PC-3 (cell line): ENCODE measurements at regions not wholly inside any gene's neighbourhood (a gene's known extent, or its start where the extent isn't known, plus 50 kb on each side); places are given as distances from the start of the nearest gene placed in this dataset.
A peak's percentile ranks its signal among the peaks of the same experiment; 100 is the strongest.

ENCODE experiments used
- ATAC-seq: fragments of 200-7000 bp; cut with Tn5 transposase; 2 replicates; pipeline ENCODE4 v1.9.1; 2020; ENCODE audit warnings: mild to moderate bottlenecking, moderate library complexity
- BruUV-seq: library from RNA; stranded (reverse); fragments of 400-500 nt; replicated peaks from 2 replicates; lab custom pipeline; 2021; lab: Mats Ljungman, UMichigan
- CTCF ChIA-PET: fragments of 300-600 bp; sonication (Branson Sonifier 250); formaldehyde crosslinking; loops from one replicate; lab custom pipeline; 2022; ENCODE audit warnings: antibody characterized with exemption; lab: Charles Lee
- POLR2A ChIA-PET: fragments of 300-600 bp; sonication (Branson Sonifier 250); formaldehyde crosslinking; loops from one replicate; lab custom pipeline; 2022; ENCODE audit warnings: antibody characterized with exemption; ENCODE audit not compliant: unreplicated experiment; lab: Charles Lee
- DNase-seq: peaks from one replicate; pipeline ENCODE4 v3.0.0-alpha.2; 2015
- H2AFZ ChIP-seq: fragments of 300-600 bp; sonication (generic); 2 replicates; pipeline ENCODE4 v1.6.0; 2016; ENCODE audit warnings: antibody characterized with exemption, low read length
- H3F3A ChIP-seq: fragments of 300-600 bp; sonication (generic); one replicate; pipeline ENCODE4 v1.6.0; 2017; ENCODE audit warnings: antibody characterized with exemption, low read length, control low read depth, mild to moderate bottlenecking; ENCODE audit not compliant: unreplicated experiment
- H3K27ac ChIP-seq: fragments of 300-600 bp; sonication (generic); 2 replicates; pipeline ENCODE4 v1.5.1; 2016; ENCODE audit warnings: mild to moderate bottlenecking, low read length
- H3K27me3 ChIP-seq: fragments of 300-600 bp; sonication (generic); 2 replicates; pipeline ENCODE4 v1.6.1; 2016; ENCODE audit warnings: low read length, mixed read lengths
- H3K36me3 ChIP-seq: fragments of 300-600 bp; sonication (generic); 2 replicates; pipeline ENCODE4 v1.6.1; 2016; ENCODE audit warnings: low read depth, mixed run types, low read length, mixed read lengths
- H3K4me1 ChIP-seq: fragments of 300-600 bp; sonication (generic); 2 replicates; pipeline ENCODE4 v1.5.1; 2016; ENCODE audit warnings: low read length; ENCODE audit not compliant: insufficient read depth
- H3K4me2 ChIP-seq: fragments of 300-600 bp; sonication (generic); 2 replicates; pipeline ENCODE4 v1.6.0; 2016; ENCODE audit warnings: low read length
- H3K4me3 ChIP-seq: fragments of 300-600 bp; sonication (generic); 2 replicates; pipeline ENCODE4 v1.5.1; 2016; ENCODE audit warnings: mild to moderate bottlenecking, low read length, mixed read lengths
- H3K79me2 ChIP-seq: fragments of 300-600 bp; sonication (generic); 2 replicates; pipeline ENCODE4 v1.6.1; 2017; ENCODE audit warnings: low read length, mixed read lengths
- H3K9ac ChIP-seq: fragments of 300-600 bp; sonication (generic); 2 replicates; pipeline ENCODE4 v1.6.0; 2016; ENCODE audit warnings: mild to moderate bottlenecking, low read length
- H3K9me2 ChIP-seq: fragments of 300-600 bp; sonication (generic); replicated peaks from 2 replicates; pipeline ENCODE4 v1.6.1; 2016; ENCODE audit warnings: mixed run types, low read length, mixed read lengths
- H3K9me3 ChIP-seq: fragments of 300-600 bp; sonication (generic); 2 replicates; pipeline ENCODE4 v1.6.1; 2016; ENCODE audit warnings: low read length, mixed read lengths
- H4K20me1 ChIP-seq: fragments of 300-600 bp; sonication (generic); 2 replicates; pipeline ENCODE4 v1.6.1; 2016; ENCODE audit warnings: low read length, mixed read lengths
- EZH2 ChIP-seq: fragments of 300-600 bp; sonication (generic); IDR thresholded peaks from one replicate; pipeline ENCODE4 v1.6.1; 2017; ENCODE audit warnings: antibody characterized with exemption, mild to moderate bottlenecking, low read length; ENCODE audit not compliant: unreplicated experiment
- EZH2phosphoT487 ChIP-seq: fragments of 300-600 bp; sonication (generic); IDR thresholded peaks from 2 replicates; pipeline ENCODE4 v1.6.1; 2018; ENCODE audit warnings: mild to moderate bottlenecking, antibody characterized with exemption, low read length, borderline replicate concordance
- intact Hi-C: fragments of 100-400 bp; cut with micrococcal nuclease; formaldehyde crosslinking; loops from 2 replicates; pipeline ENCODE4 v1.9.0; 2023
- TF ChIP-seq, protein P1 (sequence below): fragments of 300-600 bp; sonication (generic); conservative IDR thresholded peaks from 2 replicates; pipeline ENCODE4 v1.5.1; 2017; ENCODE audit warnings: antibody characterized with exemption, low read depth, mild to moderate bottlenecking, low read length

DNA sequence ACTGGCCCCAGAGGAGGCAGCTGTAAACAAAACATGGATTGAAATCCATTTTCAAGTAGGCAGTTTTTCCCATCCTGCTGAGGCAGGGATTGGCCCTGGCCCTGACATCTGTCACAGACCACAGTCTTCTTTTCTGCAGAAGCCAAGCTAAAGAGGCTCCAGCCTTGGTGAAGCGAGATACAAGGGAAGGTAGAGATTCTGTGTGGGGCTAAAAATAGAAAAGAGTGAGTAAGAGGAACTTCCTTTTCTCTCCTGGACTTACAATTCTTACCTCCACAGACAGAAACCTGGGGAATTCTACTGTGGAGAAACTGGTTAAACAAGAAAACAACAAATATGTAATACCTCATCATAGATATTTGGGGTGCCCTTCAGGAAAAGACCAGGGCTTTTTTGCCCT, 624.8 kb upstream of the FZD8 start:
- peak; percentile 73 for ATAC-seq
- peak overlapping the region; percentile 26 for H3K27ac ChIP-seq
- CTCF ChIA-PET: no interaction called here
- peak overlapping the region; percentile 56 for H2AFZ ChIP-seq
- TF ChIP-seq EZH2 (no peak), EZH2phosphoT487 (no peak)
- TF ChIP-seq, protein P1, sequence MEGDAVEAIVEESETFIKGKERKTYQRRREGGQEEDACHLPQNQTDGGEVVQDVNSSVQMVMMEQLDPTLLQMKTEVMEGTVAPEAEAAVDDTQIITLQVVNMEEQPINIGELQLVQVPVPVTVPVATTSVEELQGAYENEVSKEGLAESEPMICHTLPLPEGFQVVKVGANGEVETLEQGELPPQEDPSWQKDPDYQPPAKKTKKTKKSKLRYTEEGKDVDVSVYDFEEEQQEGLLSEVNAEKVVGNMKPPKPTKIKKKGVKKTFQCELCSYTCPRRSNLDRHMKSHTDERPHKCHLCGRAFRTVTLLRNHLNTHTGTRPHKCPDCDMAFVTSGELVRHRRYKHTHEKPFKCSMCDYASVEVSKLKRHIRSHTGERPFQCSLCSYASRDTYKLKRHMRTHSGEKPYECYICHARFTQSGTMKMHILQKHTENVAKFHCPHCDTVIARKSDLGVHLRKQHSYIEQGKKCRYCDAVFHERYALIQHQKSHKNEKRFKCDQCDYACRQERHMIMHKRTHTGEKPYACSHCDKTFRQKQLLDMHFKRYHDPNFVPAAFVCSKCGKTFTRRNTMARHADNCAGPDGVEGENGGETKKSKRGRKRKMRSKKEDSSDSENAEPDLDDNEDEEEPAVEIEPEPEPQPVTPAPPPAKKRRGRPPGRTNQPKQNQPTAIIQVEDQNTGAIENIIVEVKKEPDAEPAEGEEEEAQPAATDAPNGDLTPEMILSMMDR: no peak
- no peaks in the 10 kb centered on the region for H3K79me2 ChIP-seq
- peak; percentile 90 for DNase-seq
- no peaks in the 10 kb centered on the region for H3K9me2 ChIP-seq
- no peaks in the 10 kb centered on the region for H3K27me3 ChIP-seq
- no peaks in the 10 kb centered on the region for H3K9me3 ChIP-seq
- no peak overlapping the region for H3K4me3 ChIP-seq
- no peaks in the 10 kb centered on the region for H3F3A ChIP-seq
- peak overlapping the region; percentile 34 for H3K4me2 ChIP-seq
- H4K20me1 ChIP-seq: no peaks in the 10 kb centered on the region
- no peak overlapping the region for H3K9ac ChIP-seq
- POLR2A ChIA-PET: no interaction called here
- intact Hi-C loops: no loop called here
- no TSS peak for BruUV-seq
- H3K4me1 ChIP-seq: peaks cover 17% of the 10 kb centered on the region
- H3K36me3 ChIP-seq: no peaks in the 10 kb centered on the region

DNA sequence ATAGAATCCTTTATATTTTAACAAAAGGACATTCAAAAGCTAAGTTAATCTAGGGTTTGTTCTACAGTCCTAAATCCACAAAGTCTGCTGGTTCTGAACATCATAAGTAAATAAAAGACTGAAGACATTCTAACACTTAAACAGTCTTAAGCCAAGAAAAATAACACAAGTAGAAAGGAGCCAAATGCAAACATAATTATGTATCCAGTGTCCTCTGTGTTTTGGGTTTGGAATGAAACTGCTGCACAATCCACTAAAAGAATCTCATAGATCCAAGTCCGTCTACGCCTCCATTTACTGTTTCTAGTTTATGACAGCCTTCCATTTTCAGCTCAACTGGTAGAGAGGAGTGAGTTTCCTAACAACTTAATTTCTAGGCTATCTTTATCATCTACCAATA, 623.6 kb upstream of the FZD8 start:
- Histone ChIP-seq H3K27me3 (no peaks in the 10 kb centered on the region), H4K20me1 (no peaks in the 10 kb centered on the region), H3K4me2 (no peak overlapping the region), H3K4me1 (peaks cover 15% of the 10 kb centered on the region), H3K36me3 (no peaks in the 10 kb centered on the region), H3K27ac (no peak overlapping the region), H3K9ac (no peak overlapping the region), H3K4me3 (no peak overlapping the region), H3F3A (no peaks in the 10 kb centered on the region), H3K9me2 (no peaks in the 10 kb centered on the region), H3K9me3 (no peaks in the 10 kb centered on the region), H3K79me2 (no peaks in the 10 kb centered on the region), H2AFZ (no peak overlapping the region)
- POLR2A ChIA-PET: interaction anchor here (0.7 kb wide), 1 partner anchor 484 kb away, joined by 4 read pairs; no protein-coding TSS in a partner anchor
- intact Hi-C loops: no loop called here
- CTCF ChIA-PET: no interaction called here
- no TSS peak for BruUV-seq
- no peak for TF ChIP-seq EZH2
- no peak for TF ChIP-seq EZH2phosphoT487
- TF ChIP-seq, protein P1: no peak
- ATAC-seq (no peak), DNase-seq (no peak)

DNA sequence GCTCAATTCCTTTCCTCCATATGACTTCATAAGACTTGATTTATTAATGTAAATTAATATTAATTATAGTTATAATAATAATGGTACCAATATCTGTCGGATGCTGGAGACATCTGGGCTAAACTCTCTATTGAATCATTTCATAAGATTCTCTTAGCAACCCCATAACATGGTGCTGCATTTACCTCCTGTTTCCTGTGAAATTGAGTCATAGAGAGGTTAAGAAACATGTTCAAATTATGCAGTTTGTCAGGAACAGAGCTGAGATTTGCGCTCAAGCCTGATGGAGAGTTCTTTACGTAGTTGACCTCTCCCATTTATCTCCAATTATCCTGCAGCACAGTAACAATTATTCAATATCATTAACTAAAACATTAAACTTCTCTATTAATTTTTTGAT, 621.8 kb upstream of the FZD8 start:
- Histone ChIP-seq H3K4me3 (no peak overlapping the region), H3K36me3 (no peaks in the 10 kb centered on the region), H3K4me1 (peaks cover 15% of the 10 kb centered on the region), H3K9ac (no peak overlapping the region), H3K79me2 (no peaks in the 10 kb centered on the region), H4K20me1 (no peaks in the 10 kb centered on the region), H3K9me3 (no peaks in the 10 kb centered on the region), H3K9me2 (no peaks in the 10 kb centered on the region), H3K27me3 (no peaks in the 10 kb centered on the region), H3K27ac (no peak overlapping the region), H3K4me2 (no peak overlapping the region), H3F3A (no peaks in the 10 kb centered on the region), H2AFZ (no peak overlapping the region)
- BruUV-seq: no TSS peak
- POLR2A ChIA-PET: no interaction called here
- CTCF ChIA-PET: no interaction called here
- ATAC-seq (no peak), DNase-seq (peak; percentile 36)
- intact Hi-C loops: no loop called here
- TF ChIP-seq EZH2phosphoT487: no peak
- TF ChIP-seq, protein P1: no peak
- no peak for TF ChIP-seq EZH2
